Ovary (tissue), 7 donors: ENCODE measurements at regions not wholly inside any gene's neighbourhood (a gene's known extent, or its start where the extent isn't known, plus 50 kb on each side); places are given as distances from the start of the nearest gene placed in this dataset.

ENCODE experiments used
- DNase-seq, 5 donors: peaks; one replicate each; pipeline ENCODE4 v3.0.0-alpha.2; 2019 to 2020
- H3K27ac ChIP-seq, 2 donors: fragments of 200-600 bp; one replicate each; pipeline versions ENCODE4 v1.5.1 to v1.8.0; 2019 to 2022
- H3K27me3 ChIP-seq: fragments of 200-600 bp; one replicate; pipeline ENCODE4 v1.8.0; 2022
- H3K36me3 ChIP-seq: fragments of 200-600 bp; sonication (generic); one replicate; pipeline ENCODE4 v1.5.1; 2019
- H3K4me1 ChIP-seq: one replicate; pipeline ENCODE4 v1.8.1; 2013; ENCODE audit warnings: mild to moderate bottlenecking, moderate library complexity; ENCODE audit not compliant: insufficient read depth
- H3K4me3 ChIP-seq: fragments of 200-600 bp; sonication (generic); one replicate; pipeline ENCODE4 v1.5.1; 2017
- H3K9me3 ChIP-seq, 2 donors: fragments of 200-600 bp in 1 of 2; sonication (generic) in 1 of 2; one replicate each; pipeline versions ENCODE4 v1.5.1 to v1.8.1; 2013 to 2019; ENCODE audit warnings: mild to moderate bottlenecking in 1 of 2, moderate library complexity in 1 of 2
- EP300 ChIP-seq: sonication (generic); formaldehyde crosslinking; IDR thresholded peaks from one replicate; pipeline ENCODE4 v1.6.1; 2017; ENCODE audit warnings: antibody characterized with exemption
- POLR2A ChIP-seq: fragments of 450-650 bp; IDR thresholded peaks from one replicate; pipeline ENCODE4 v1.6.1; 2017; ENCODE audit warnings: antibody characterized with exemption, mild to moderate bottlenecking, moderate library complexity
- WGBS, 3 donors: extraction: QIAGEN DNeasy Blood & Tissue Kit in 1 of 3; methylation state at CpG; one replicate each; pipeline versions ENCODE4 v1.1.5 to v1.1.7; 2013 to 2017; 5-methylcytosine and 5-hydroxymethylcytosine counted together
- intact Hi-C, 4 donors: fragments of 100-400 bp; cut with DNase I; formaldehyde crosslinking; loops; one replicate each; pipeline versions ENCODE4 v1.11.0 to v1.15.1; 2022 to 2023
- TF ChIP-seq, protein P1 (sequence below), 3 donors: fragments of 450-650 bp in 2 of 3; fragments of 200-600 bp in 1 of 3; IDR thresholded peaks; one replicate each; pipeline versions ENCODE4 v1.5.1 to v1.8.0; 2016 to 2022; ENCODE audit warnings: antibody characterized with exemption in 3 of 3, mild to moderate bottlenecking in 1 of 3
- donor health status: DM: no; HTN: no; CAD: no; lungs with moderate emphysema.
- donor health status: DM: no; HTN: no; CAD: no.
- donor health status: Bipolar disorder and iron deficiency.
- donor health status: DM: no; HTN: no; CAD: no.
- donor health status: DM: yes; HTN: yes; CAD: no.

DNA sequence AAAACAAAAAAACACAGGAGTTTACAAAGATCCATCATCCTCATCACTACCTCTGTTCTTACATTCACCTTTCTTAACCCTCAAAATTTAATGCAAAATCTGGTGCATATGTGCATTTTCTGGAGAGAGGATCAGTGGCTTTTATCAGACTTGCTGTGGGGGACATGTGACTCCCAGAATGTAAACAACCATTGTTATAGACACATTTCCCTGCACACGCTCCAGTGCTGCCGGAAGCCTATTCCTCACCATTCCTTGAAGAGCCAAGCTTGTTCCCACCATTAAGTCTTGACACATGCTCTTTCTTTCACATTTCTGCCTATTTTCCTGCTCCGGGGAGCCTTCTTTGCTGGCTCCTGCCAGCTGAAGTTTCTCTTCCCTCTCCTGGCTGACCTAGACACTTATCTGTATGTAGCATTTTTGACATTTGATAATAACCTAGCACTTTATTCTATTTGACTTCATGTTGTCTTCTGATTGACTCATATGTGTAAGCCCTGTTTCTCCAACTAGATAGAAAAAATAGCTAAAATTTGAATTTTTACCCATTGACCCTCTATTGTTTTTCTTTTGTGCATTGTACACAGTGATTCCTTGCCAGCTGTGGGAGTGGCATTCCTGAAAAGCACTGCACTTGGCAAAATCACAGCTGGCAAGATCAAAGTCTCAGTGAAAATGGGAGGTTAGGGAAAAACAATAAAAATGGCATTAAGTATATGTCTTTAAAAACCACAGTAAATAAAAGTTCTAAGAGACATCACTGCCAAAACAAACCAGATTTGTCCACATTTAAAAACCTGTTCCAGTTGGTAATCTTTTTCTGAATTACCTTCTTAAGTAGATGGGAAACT lies 76.8 kb upstream of the CIBAR2 start:
- intact Hi-C loops, result no loop called here

DNA sequence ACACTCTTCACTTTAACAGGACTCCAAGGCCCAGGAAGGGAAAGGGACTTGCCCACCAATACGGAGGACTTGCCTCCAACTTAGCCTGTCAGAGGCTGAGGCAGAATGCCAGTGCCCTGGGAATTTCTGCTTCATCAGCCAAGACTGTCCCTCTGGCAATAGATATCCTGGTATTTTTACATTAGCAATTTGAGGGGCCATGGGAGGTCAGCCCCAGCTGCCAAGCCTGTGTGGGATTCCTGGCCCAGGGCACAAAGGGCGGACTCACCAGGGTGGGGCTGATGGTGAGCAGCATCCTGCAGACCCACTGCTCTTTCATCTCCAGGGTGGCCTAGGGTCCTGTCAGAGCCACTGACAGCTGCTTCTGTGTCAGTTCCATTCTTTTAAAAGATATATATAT lies 78.3 kb upstream of the CIBAR2 start:
- H3K9me3 ChIP-seq, result no peaks in the 10 kb centered on the region
- H3K4me1 ChIP-seq, result peaks cover 25% of the 10 kb centered on the region
- no peak for TF ChIP-seq EP300
- TF ChIP-seq POLR2A, result no peak
- TF ChIP-seq, protein P1, sequence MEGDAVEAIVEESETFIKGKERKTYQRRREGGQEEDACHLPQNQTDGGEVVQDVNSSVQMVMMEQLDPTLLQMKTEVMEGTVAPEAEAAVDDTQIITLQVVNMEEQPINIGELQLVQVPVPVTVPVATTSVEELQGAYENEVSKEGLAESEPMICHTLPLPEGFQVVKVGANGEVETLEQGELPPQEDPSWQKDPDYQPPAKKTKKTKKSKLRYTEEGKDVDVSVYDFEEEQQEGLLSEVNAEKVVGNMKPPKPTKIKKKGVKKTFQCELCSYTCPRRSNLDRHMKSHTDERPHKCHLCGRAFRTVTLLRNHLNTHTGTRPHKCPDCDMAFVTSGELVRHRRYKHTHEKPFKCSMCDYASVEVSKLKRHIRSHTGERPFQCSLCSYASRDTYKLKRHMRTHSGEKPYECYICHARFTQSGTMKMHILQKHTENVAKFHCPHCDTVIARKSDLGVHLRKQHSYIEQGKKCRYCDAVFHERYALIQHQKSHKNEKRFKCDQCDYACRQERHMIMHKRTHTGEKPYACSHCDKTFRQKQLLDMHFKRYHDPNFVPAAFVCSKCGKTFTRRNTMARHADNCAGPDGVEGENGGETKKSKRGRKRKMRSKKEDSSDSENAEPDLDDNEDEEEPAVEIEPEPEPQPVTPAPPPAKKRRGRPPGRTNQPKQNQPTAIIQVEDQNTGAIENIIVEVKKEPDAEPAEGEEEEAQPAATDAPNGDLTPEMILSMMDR (IDR thresholded peaks at IDR 0.05), result no peak
- no peak overlapping the region for H3K27ac ChIP-seq
- H3K27me3 ChIP-seq, result no peaks in the 10 kb centered on the region
- H3K36me3 ChIP-seq, result no peaks in the 10 kb centered on the region
- intact Hi-C loops, result no loop called here
- 68 to 97% (median 88%) methylated on average over 2 of the region's 2 CpGs for WGBS, 3 donors
- no peak overlapping the region for H3K4me3 ChIP-seq
- no peak for DNase-seq

More for the DNA sequence above, 76.8 kb upstream of the CIBAR2 start:
- TF ChIP-seq, protein P1 (IDR thresholded peaks at IDR 0.05), result no peak
- no peak for TF ChIP-seq POLR2A
- no peak for TF ChIP-seq EP300
- Histone ChIP-seq H3K4me3 (no peak overlapping the region), H3K27ac (no peak overlapping the region), H3K4me1 (peaks cover 19% of the 10 kb centered on the region), H3K36me3 (no peaks in the 10 kb centered on the region), H3K9me3 (no peaks in the 10 kb centered on the region), H3K27me3 (no peaks in the 10 kb centered on the region)
- no peak for DNase-seq
- WGBS, 3 donors, result 37 to 55% (median 41%) methylated on average over 3 of the region's 3 CpGs

DNA sequence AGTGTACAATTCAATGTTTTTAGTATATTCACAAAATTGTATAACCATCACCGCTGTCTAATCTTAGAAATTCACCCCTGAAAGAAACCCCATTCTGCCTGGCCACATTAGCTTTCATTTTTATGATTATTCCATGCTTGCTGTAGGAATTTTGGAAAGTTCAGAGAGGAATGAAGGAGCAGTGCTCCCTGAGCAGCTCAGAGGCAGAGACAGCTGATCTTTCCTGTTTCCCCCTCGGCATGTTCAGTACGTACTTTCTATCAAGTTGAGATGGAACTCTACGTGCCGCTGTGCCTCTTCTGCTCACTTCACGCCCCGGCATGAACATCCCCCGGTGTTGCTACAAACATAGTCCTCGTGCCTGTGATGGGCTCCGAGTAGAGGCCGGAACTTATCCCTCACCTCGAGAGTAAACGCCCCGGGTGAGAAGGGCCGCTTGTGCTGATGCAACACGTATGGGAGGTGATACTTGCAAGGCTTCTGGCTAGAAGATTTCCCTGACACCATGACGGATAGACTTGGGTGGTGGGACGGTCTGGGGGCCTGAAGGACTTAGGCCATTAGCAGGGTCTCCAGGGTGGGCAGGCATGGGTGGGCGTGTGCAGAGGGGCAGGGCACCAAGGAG lies 79.2 kb upstream of the CIBAR2 start:
- intact Hi-C loops, result no loop called here

More for the DNA sequence above, 79.2 kb upstream of the CIBAR2 start:
- WGBS, 3 donors, result 76 to 91% (median 85%) methylated on average over 19 of the region's 19 CpGs
- H3K9me3 ChIP-seq, result no peaks in the 10 kb centered on the region
- H3K4me1 ChIP-seq, result peaks cover 31% of the 10 kb centered on the region
- H3K36me3 ChIP-seq, result no peaks in the 10 kb centered on the region
- no peak for DNase-seq
- no peak overlapping the region for H3K4me3 ChIP-seq
- TF ChIP-seq EP300 (no peak), POLR2A (no peak)
- TF ChIP-seq, protein P1 (IDR thresholded peaks at IDR 0.05), result no peak
- no peak overlapping the region for H3K27ac ChIP-seq
- H3K27me3 ChIP-seq, result no peaks in the 10 kb centered on the region
